ENCODE measurements at regions not wholly inside any gene's neighbourhood (a gene's known extent, or its start where the extent isn't known, plus 50 kb on each side); places are given as distances from the start of the nearest gene placed in this dataset.

GRCh38 chr3:46122091-46122490, 86.0 kb downstream of the CCR1 start:
- H3K27ac ChIP-seq, result no peak overlapping the region
- no peak for DNase-seq (ENCODE audit: low spot score)
- ATAC-seq (ENCODE audit: insufficient number of reproducible peaks, low FRiP score, low read depth), result no peak
- no peaks in the 10 kb centered on the region for H3K4me1 ChIP-seq (ENCODE audit: control insufficient read depth in 1 of 2, low read depth in 2 of 2)
- no peaks in the 10 kb centered on the region for H3K36me3 ChIP-seq
- TF ChIP-seq CTCF (IDR thresholded peaks at IDR 0.05), result no peak
- H3K27me3 ChIP-seq (replicated peaks; ENCODE audit: insufficient read depth), result no peaks in the 10 kb centered on the region
- H3K4me3 ChIP-seq, result no peak overlapping the region
- H3K9me3 ChIP-seq, result no peaks in the 10 kb centered on the region

GRCh38 chr3:46120983-46121382, 87.1 kb downstream of the CCR1 start:
- ATAC-seq (ENCODE audit: insufficient number of reproducible peaks, low FRiP score, low read depth) (no peak), DNase-seq (ENCODE audit: low spot score) (no peak)
- Histone ChIP-seq H3K4me1 (ENCODE audit: control insufficient read depth in 1 of 2, low read depth in 2 of 2) (no peaks in the 10 kb centered on the region), H3K36me3 (no peaks in the 10 kb centered on the region), H3K9me3 (no peaks in the 10 kb centered on the region), H3K4me3 (no peak overlapping the region), H3K27me3 (replicated peaks; ENCODE audit: insufficient read depth) (no peaks in the 10 kb centered on the region), H3K27ac (no peak overlapping the region)
- TF ChIP-seq CTCF (IDR thresholded peaks at IDR 0.05), result no peak

GRCh38 chr3:46119709-46120498, 88.2 kb downstream of the CCR1 start:
- H3K4me1 ChIP-seq (ENCODE audit: control insufficient read depth in 1 of 2, low read depth in 2 of 2), result no peaks in the 10 kb centered on the region
- H3K36me3 ChIP-seq, result no peaks in the 10 kb centered on the region
- no peak for TF ChIP-seq CTCF (IDR thresholded peaks at IDR 0.05)
- DNase-seq (ENCODE audit: low spot score), result no peak
- H3K4me3 ChIP-seq, result no peak overlapping the region
- no peak for ATAC-seq (ENCODE audit: insufficient number of reproducible peaks, low FRiP score, low read depth)
- H3K27ac ChIP-seq, result no peak overlapping the region
- no peaks in the 10 kb centered on the region for H3K27me3 ChIP-seq (replicated peaks; ENCODE audit: insufficient read depth)
- no peaks in the 10 kb centered on the region for H3K9me3 ChIP-seq

- no peaks in the 10 kb centered on the region for H3K9me3 ChIP-seq
- no peaks in the 10 kb centered on the region for H3K4me1 ChIP-seq (ENCODE audit: control insufficient read depth in 1 of 2, low read depth in 2 of 2)
- ATAC-seq (ENCODE audit: insufficient number of reproducible peaks, low FRiP score, low read depth) (no peak), DNase-seq (ENCODE audit: low spot score) (no peak)
- no peak overlapping the region for H3K4me3 ChIP-seq
- no peak for TF ChIP-seq CTCF (IDR thresholded peaks at IDR 0.05)
- H3K36me3 ChIP-seq, result no peaks in the 10 kb centered on the region
- H3K27me3 ChIP-seq (replicated peaks; ENCODE audit: insufficient read depth), result no peaks in the 10 kb centered on the region
- no peak overlapping the region for H3K27ac ChIP-seq
Measured at GRCh38 chr3:46119253-46119652, 88.9 kb downstream of the CCR1 start.

GRCh38 chr3:46116996-46117395, 89.7 kb upstream of the XCR1 start:
- H3K27me3 ChIP-seq (replicated peaks; ENCODE audit: insufficient read depth), result no peaks in the 10 kb centered on the region
- no peaks in the 10 kb centered on the region for H3K4me1 ChIP-seq (ENCODE audit: control insufficient read depth in 1 of 2, low read depth in 2 of 2)
- DNase-seq (ENCODE audit: low spot score) (no peak), ATAC-seq (ENCODE audit: insufficient number of reproducible peaks, low FRiP score, low read depth) (no peak)
- no peaks in the 10 kb centered on the region for H3K36me3 ChIP-seq
- H3K4me3 ChIP-seq, result no peak overlapping the region
- H3K27ac ChIP-seq, result no peak overlapping the region
- H3K9me3 ChIP-seq, result no peaks in the 10 kb centered on the region
- no peak for TF ChIP-seq CTCF (IDR thresholded peaks at IDR 0.05)
